ENCODE measurements at regions not wholly inside any gene's neighbourhood (a gene's known extent, or its start where the extent isn't known, plus 50 kb on each side); places are given as distances from the start of the nearest gene placed in this dataset.

DNA sequence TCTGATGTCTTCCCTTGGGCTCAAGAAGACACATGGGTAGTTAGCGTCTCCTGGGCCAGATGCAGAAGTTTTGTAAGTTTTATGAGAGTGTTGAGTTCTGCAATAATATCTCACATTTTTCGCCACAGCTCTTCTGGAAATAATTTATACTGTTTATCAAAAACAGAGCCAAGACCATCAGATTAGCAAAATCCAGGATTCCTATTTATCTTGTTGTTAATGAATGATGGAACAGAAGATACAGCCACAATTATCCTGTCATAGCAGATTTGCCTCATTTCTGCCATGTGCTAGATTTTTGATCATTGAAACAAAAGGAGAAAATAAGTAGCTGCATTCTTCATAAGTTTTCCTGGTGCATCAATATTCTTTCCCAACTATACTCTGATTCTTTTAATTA lies 1048.6 kb upstream of the KLHL29 start:
- Mint-ChIP-seq H3K27ac (no peak overlapping the region), H3K27me3 (ENCODE audit: insufficient read depth, low read depth) (no peaks in the 10 kb centered on the region), H3K9me3 (peaks cover 14% of the 10 kb centered on the region), H3K36me3 (no peaks in the 10 kb centered on the region), H3K4me1 (peaks cover 13% of the 10 kb centered on the region), H3K4me3 (no peak overlapping the region)
- no peaks in the 10 kb centered on the region for H3K27me3 ChIP-seq
- TF ChIP-seq EZH2 (IDR thresholded peaks at IDR 0.05): no peak
- TF ChIP-seq, protein P1, sequence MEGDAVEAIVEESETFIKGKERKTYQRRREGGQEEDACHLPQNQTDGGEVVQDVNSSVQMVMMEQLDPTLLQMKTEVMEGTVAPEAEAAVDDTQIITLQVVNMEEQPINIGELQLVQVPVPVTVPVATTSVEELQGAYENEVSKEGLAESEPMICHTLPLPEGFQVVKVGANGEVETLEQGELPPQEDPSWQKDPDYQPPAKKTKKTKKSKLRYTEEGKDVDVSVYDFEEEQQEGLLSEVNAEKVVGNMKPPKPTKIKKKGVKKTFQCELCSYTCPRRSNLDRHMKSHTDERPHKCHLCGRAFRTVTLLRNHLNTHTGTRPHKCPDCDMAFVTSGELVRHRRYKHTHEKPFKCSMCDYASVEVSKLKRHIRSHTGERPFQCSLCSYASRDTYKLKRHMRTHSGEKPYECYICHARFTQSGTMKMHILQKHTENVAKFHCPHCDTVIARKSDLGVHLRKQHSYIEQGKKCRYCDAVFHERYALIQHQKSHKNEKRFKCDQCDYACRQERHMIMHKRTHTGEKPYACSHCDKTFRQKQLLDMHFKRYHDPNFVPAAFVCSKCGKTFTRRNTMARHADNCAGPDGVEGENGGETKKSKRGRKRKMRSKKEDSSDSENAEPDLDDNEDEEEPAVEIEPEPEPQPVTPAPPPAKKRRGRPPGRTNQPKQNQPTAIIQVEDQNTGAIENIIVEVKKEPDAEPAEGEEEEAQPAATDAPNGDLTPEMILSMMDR (IDR thresholded peaks at IDR 0.05): no peak
- no peak for TF ChIP-seq EZH2phosphoT487 (IDR thresholded peaks at IDR 0.05)
- DNase-seq (ENCODE audit: low spot score): no peak
- H3K9me3 ChIP-seq (ENCODE audit: low read depth): peaks cover 9% of the 10 kb centered on the region
- no peak overlapping the region for H3K4me2 ChIP-seq
- H4K20me1 ChIP-seq (ENCODE audit: low read depth): no peaks in the 10 kb centered on the region
- no peaks in the 10 kb centered on the region for H3K4me1 ChIP-seq
- no peak overlapping the region for H3K9ac ChIP-seq
- H3F3A ChIP-seq (ENCODE audit: low read depth): peaks cover 14% of the 10 kb centered on the region
- no peak overlapping the region for H3K27ac ChIP-seq
- no peak overlapping the region for H2AFZ ChIP-seq (replicated peaks)
- H3K36me3 ChIP-seq: no peaks in the 10 kb centered on the region
- no peaks in the 10 kb centered on the region for H3K79me2 ChIP-seq (ENCODE audit: low read depth)
- H3K4me3 ChIP-seq: no peak overlapping the region

DNA sequence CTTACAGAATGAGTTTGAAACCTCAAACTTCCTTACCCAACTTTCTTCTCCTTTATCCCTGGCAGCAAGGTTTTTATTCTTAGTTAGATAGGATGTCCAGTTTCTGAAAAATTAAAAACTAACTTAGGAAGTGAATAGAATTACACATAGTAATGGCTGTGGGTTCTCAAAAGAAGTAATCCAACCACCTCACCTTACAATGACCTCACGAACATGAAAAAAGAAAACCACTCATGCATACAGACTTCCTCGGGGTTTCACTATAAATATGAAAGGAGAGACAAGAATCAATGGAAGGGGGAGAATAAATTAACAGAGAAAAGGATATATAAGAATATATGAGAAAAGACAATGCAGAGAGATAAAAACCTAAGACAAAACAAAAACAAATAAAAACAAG lies 1044.3 kb upstream of the KLHL29 start:
- no peak overlapping the region for H3K27ac ChIP-seq
- peaks cover 13% of the 10 kb centered on the region for H3K4me1 Mint-ChIP-seq
- no peaks in the 10 kb centered on the region for H3K9me3 ChIP-seq (ENCODE audit: low read depth)
- H3K27me3 Mint-ChIP-seq (ENCODE audit: insufficient read depth, low read depth): peaks cover 4% of the 10 kb centered on the region
- no peak overlapping the region for H3K4me3 Mint-ChIP-seq
- H3F3A ChIP-seq (ENCODE audit: low read depth): peaks cover 5% of the 10 kb centered on the region
- H3K36me3 Mint-ChIP-seq: no peaks in the 10 kb centered on the region
- TF ChIP-seq EZH2phosphoT487 (IDR thresholded peaks at IDR 0.05) (no peak), EZH2 (IDR thresholded peaks at IDR 0.05) (no peak)
- TF ChIP-seq, protein P1 (IDR thresholded peaks at IDR 0.05): no peak
- no peak overlapping the region for H3K4me3 ChIP-seq
- H3K36me3 ChIP-seq: no peaks in the 10 kb centered on the region
- no peaks in the 10 kb centered on the region for H4K20me1 ChIP-seq (ENCODE audit: low read depth)
- H3K4me2 ChIP-seq: no peak overlapping the region
- DNase-seq (ENCODE audit: low spot score): no peak
- no peak overlapping the region for H3K27ac Mint-ChIP-seq
- H3K27me3 ChIP-seq: no peaks in the 10 kb centered on the region
- H3K4me1 ChIP-seq: no peaks in the 10 kb centered on the region
- no peak overlapping the region for H2AFZ ChIP-seq (replicated peaks)
- H3K79me2 ChIP-seq (ENCODE audit: low read depth): no peaks in the 10 kb centered on the region
- H3K9me3 Mint-ChIP-seq: peaks cover 8% of the 10 kb centered on the region
- H3K9ac ChIP-seq: no peak overlapping the region

DNA sequence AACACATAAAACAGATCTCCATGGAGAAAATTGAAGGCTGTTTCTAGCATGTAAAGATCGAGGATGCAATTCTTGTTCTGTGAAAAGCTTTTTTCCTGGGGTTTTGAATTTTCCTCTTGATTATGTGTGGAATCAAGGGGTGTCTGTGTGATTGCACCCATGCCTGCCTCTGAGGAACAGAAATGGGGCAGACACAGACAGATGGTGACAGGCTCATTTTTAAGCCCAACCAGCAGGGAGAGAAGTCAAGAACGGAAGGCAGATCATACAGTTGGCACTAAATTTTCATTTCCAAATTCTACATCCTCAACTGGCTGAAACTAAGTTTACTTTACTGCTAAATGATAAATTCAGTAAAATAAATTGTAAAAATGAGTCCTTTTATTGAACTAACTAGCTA lies 1037.7 kb upstream of the KLHL29 start:
- TF ChIP-seq EZH2phosphoT487 (IDR thresholded peaks at IDR 0.05): no peak
- TF ChIP-seq EZH2 (IDR thresholded peaks at IDR 0.05): no peak
- TF ChIP-seq, protein P1 (IDR thresholded peaks at IDR 0.05): no peak
- Mint-ChIP-seq H3K4me1 (no peaks in the 10 kb centered on the region), H3K36me3 (no peaks in the 10 kb centered on the region), H3K4me3 (no peak overlapping the region), H3K27me3 (ENCODE audit: insufficient read depth, low read depth) (peaks cover 4% of the 10 kb centered on the region), H3K27ac (no peak overlapping the region), H3K9me3 (no peaks in the 10 kb centered on the region)
- Histone ChIP-seq H3K9ac (no peak overlapping the region), H3K9me3 (ENCODE audit: low read depth) (no peaks in the 10 kb centered on the region), H3K27ac (no peak overlapping the region), H2AFZ (replicated peaks) (no peak overlapping the region), H4K20me1 (ENCODE audit: low read depth) (no peaks in the 10 kb centered on the region), H3K36me3 (no peaks in the 10 kb centered on the region), H3F3A (ENCODE audit: low read depth) (no peaks in the 10 kb centered on the region), H3K4me1 (no peaks in the 10 kb centered on the region), H3K27me3 (no peaks in the 10 kb centered on the region), H3K4me2 (no peak overlapping the region), H3K79me2 (ENCODE audit: low read depth) (no peaks in the 10 kb centered on the region), H3K4me3 (no peak overlapping the region)
- no peak for DNase-seq (ENCODE audit: low spot score)
